Prostate gland (tissue), 2 donors: ENCODE measurements at regions not wholly inside any gene's neighbourhood (a gene's known extent, or its start where the extent isn't known, plus 50 kb on each side); places are given as distances from the start of the nearest gene placed in this dataset.

ENCODE experiments used
- DNase-seq: peaks from one replicate; pipeline ENCODE4 v3.0.0-alpha.2; 2019; ENCODE audit warnings: low spot score
- H3K27ac ChIP-seq, 2 donors: fragments of 200-600 bp; sonication (generic); 2 replicates each; pipeline ENCODE4 v1.5.1; 2017 to 2019
- H3K27me3 ChIP-seq: fragments of 200-600 bp; sonication (generic); replicated peaks from 2 replicates; pipeline ENCODE4 v1.5.1; 2019; ENCODE audit not compliant: insufficient read depth
- H3K36me3 ChIP-seq, 2 donors: fragments of 200-600 bp; sonication (generic); 1 replicate in 1 of 2; 2 replicates in 1 of 2; pipeline versions ENCODE4 v1.5.1 to v1.8.1; 2017 to 2019
- H3K4me1 ChIP-seq: fragments of 200-600 bp; sonication (generic); replicated peaks from 2 replicates; pipeline ENCODE4 v1.5.1; 2019
- H3K4me3 ChIP-seq, 2 donors: fragments of 200-600 bp; sonication (generic); 2 replicates each; pipeline ENCODE4 v1.5.1; 2017 to 2019
- H3K9me3 ChIP-seq: fragments of 200-600 bp; sonication (generic); 2 replicates; pipeline ENCODE4 v1.5.1; 2017
- CTCF ChIP-seq, 4 experiments: fragments of 200-600 bp in 2 of 4; fragments of 450-650 bp in 2 of 4; sonication (generic) in 2 of 4; IDR thresholded peaks; 1 replicate in 3 of 4; 2 replicates in 1 of 4; pipeline ENCODE4 v1.5.1; 2016 to 2019; ENCODE audit warnings: antibody characterized with exemption in 4 of 4, mild to moderate bottlenecking in 2 of 4, moderate library complexity in 2 of 4
- POLR2A ChIP-seq: fragments of 450-650 bp; IDR thresholded peaks from one replicate; pipeline ENCODE4 v1.6.1; 2016; ENCODE audit warnings: antibody characterized with exemption, mild to moderate bottlenecking
- POLR2AphosphoS5 ChIP-seq: sonication (generic); formaldehyde crosslinking; IDR thresholded peaks from one replicate; pipeline ENCODE4 v1.6.1; 2017; ENCODE audit warnings: antibody characterized with exemption
- WGBS: methylation state at CpG from one replicate; pipeline ENCODE4 v1.1.5; 2018; 5-methylcytosine and 5-hydroxymethylcytosine counted together
- intact Hi-C: fragments of 100-400 bp; cut with DNase I; formaldehyde crosslinking; loops from one replicate; pipeline ENCODE4 v1.14.2; 2022

- TF ChIP-seq POLR2A (no peak), CTCF (IDR thresholded peaks at IDR 0.05) (no peak), POLR2AphosphoS5 (no peak)
- Histone ChIP-seq H3K27ac (no peak overlapping the region), H3K9me3 (no peaks in the 10 kb centered on the region), H3K4me1 (no peaks in the 10 kb centered on the region), H3K4me3 (no peak overlapping the region), H3K27me3 (no peaks in the 10 kb centered on the region), H3K36me3 (no peaks in the 10 kb centered on the region)
- intact Hi-C loops = no loop called here
- no peak for DNase-seq
- WGBS = 85% methylated on average over 8 of the region's 8 CpGs
These were observed 82.2 kb upstream of the BARHL2 start for GRCh38 chr1:90799326-90799725.

GRCh38 chr1:90798883-90799282, 81.8 kb upstream of the BARHL2 start:
- intact Hi-C loops = no loop called here
- DNase-seq = no peak
- Histone ChIP-seq H3K27ac (no peak overlapping the region), H3K36me3 (no peaks in the 10 kb centered on the region), H3K9me3 (no peaks in the 10 kb centered on the region), H3K27me3 (no peaks in the 10 kb centered on the region), H3K4me3 (no peak overlapping the region), H3K4me1 (no peaks in the 10 kb centered on the region)
- 74% methylated on average over 2 of the region's 2 CpGs for WGBS
- TF ChIP-seq POLR2A = no peak
- TF ChIP-seq CTCF (IDR thresholded peaks at IDR 0.05) = no peak
- no peak for TF ChIP-seq POLR2AphosphoS5

GRCh38 chr1:90798344-90798743, 81.2 kb upstream of the BARHL2 start:
- intact Hi-C loops = no loop called here
- TF ChIP-seq POLR2AphosphoS5 (no peak), POLR2A (no peak)
- no peaks in the 10 kb centered on the region for H3K27me3 ChIP-seq
- no peak for DNase-seq
- no peaks in the 10 kb centered on the region for H3K36me3 ChIP-seq
- H3K4me1 ChIP-seq = no peaks in the 10 kb centered on the region
- no peaks in the 10 kb centered on the region for H3K9me3 ChIP-seq
- H3K4me3 ChIP-seq = no peak overlapping the region
- H3K27ac ChIP-seq = no peak overlapping the region
- WGBS = 39% methylated on average over 1 of the region's 1 CpG

GRCh38 chr1:90795431-90795830, 78.3 kb upstream of the BARHL2 start:
- no peaks in the 10 kb centered on the region for H3K4me1 ChIP-seq
- H3K27ac ChIP-seq = no peak overlapping the region
- DNase-seq = no peak
- intact Hi-C loops = no loop called here
- H3K27me3 ChIP-seq = no peaks in the 10 kb centered on the region
- WGBS = 75% methylated on average over 2 of the region's 2 CpGs
- H3K4me3 ChIP-seq = no peak overlapping the region
- no peaks in the 10 kb centered on the region for H3K36me3 ChIP-seq
- no peaks in the 10 kb centered on the region for H3K9me3 ChIP-seq
- TF ChIP-seq CTCF (IDR thresholded peaks at IDR 0.05) = no peak

- no peak for TF ChIP-seq CTCF (IDR thresholded peaks at IDR 0.05)
- no peak for TF ChIP-seq POLR2A
- no peak for TF ChIP-seq POLR2AphosphoS5
- Histone ChIP-seq H3K36me3 (no peaks in the 10 kb centered on the region), H3K27me3 (no peaks in the 10 kb centered on the region), H3K27ac (no peak overlapping the region), H3K9me3 (no peaks in the 10 kb centered on the region), H3K4me3 (no peak overlapping the region), H3K4me1 (no peaks in the 10 kb centered on the region)
- DNase-seq = no peak
- WGBS = 88% methylated on average over 3 of the region's 3 CpGs
- intact Hi-C loops = no loop called here
These were observed 69.6 kb upstream of the BARHL2 start for GRCh38 chr1:90786709-90787108.
